Immature natural killer cell (primary cell): ENCODE measurements at regions not wholly inside any gene's neighbourhood (a gene's known extent, or its start where the extent isn't known, plus 50 kb on each side); places are given as distances from the start of the nearest gene placed in this dataset.

Experiments
- DNase-seq, 3 donors: peaks; one replicate each; pipeline ENCODE4 v3.0.0; 2022; ENCODE audit warnings: mixed read lengths in 1 of 3
- H3K27ac Mint-ChIP-seq, 6 donors: one replicate each; pipeline ENCODE4 v1.8.0; 2020; ENCODE audit warnings: mixed read lengths in 6 of 6, mild to moderate bottlenecking in 5 of 6, inconsistent platforms in 4 of 6, moderate library complexity in 3 of 6
- H3K27me3 Mint-ChIP-seq, 3 donors: one replicate each; pipeline ENCODE4 v1.8.0; 2020 to 2021; ENCODE audit warnings: low read depth in 3 of 3, mild to moderate bottlenecking in 3 of 3, mixed read lengths in 3 of 3, moderate library complexity in 3 of 3, inconsistent platforms in 1 of 3
- H3K36me3 Mint-ChIP-seq, 3 donors: one replicate each; pipeline ENCODE4 v1.8.0; 2020; ENCODE audit warnings: mixed read lengths in 3 of 3, inconsistent platforms in 2 of 3, mild to moderate bottlenecking in 2 of 3
- H3K4me1 Mint-ChIP-seq, 2 donors: one replicate each; pipeline ENCODE4 v1.8.0; 2020; ENCODE audit warnings: inconsistent platforms in 2 of 2, mild to moderate bottlenecking in 2 of 2, mixed read lengths in 2 of 2, moderate library complexity in 1 of 2
- H3K4me3 Mint-ChIP-seq, 5 donors: one replicate each; pipeline ENCODE4 v1.8.0; 2020; ENCODE audit warnings: mild to moderate bottlenecking in 5 of 5, mixed read lengths in 5 of 5, inconsistent platforms in 3 of 5, moderate library complexity in 3 of 5
- H3K9me3 Mint-ChIP-seq, 6 donors: one replicate each; pipeline ENCODE4 v1.8.0; 2020; ENCODE audit warnings: mild to moderate bottlenecking in 6 of 6, mixed read lengths in 6 of 6, inconsistent platforms in 4 of 6, moderate library complexity in 3 of 6

GRCh38 chr11:109349276-109350080 is 72.5 kb upstream of the C11orf87 start:
- DNase-seq: no peak
- no peak overlapping the region for H3K4me3 Mint-ChIP-seq
- H3K36me3 Mint-ChIP-seq: no peaks in the 10 kb centered on the region
- no peak overlapping the region for H3K27ac Mint-ChIP-seq
- H3K4me1 Mint-ChIP-seq: no peaks in the 10 kb centered on the region
- peaks cover 0 to under 1% (median 0%) of the 10 kb centered on the region in 3 donors for H3K27me3 Mint-ChIP-seq
- H3K9me3 Mint-ChIP-seq: peaks cover 0 to 10% (median 2%) of the 10 kb centered on the region in 6 donors

- H3K9me3 Mint-ChIP-seq: peaks cover 0 to 10% (median 2%) of the 10 kb centered on the region in 6 donors
- H3K27me3 Mint-ChIP-seq: no peaks in the 10 kb centered on the region
- no peaks in the 10 kb centered on the region for H3K36me3 Mint-ChIP-seq
- no peak overlapping the region for H3K27ac Mint-ChIP-seq
- H3K4me1 Mint-ChIP-seq: no peaks in the 10 kb centered on the region
- H3K4me3 Mint-ChIP-seq: no peak overlapping the region
- no peak for DNase-seq
Measured at GRCh38 chr11:109350091-109350490, 71.9 kb upstream of the C11orf87 start.

DNA sequence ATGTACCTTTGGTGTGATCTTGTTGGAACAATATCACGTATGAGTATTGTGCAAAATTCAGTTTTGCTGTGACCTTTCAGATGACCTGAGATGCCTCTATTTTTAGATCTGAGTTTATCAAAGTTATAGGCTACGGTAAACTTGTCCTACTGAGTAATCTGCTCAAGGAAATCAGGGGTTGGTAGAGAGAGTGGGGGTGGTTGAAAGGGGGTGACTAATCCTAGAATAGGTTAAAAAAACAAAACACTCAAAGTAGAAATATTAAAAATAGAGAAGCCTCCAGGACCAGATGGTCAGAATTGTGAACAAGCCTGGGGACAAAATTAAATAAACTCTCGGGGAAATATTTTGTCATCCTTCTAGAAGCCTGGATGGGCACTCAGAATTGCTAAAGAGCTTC is 59.9 kb upstream of the C11orf87 start:
- Mint-ChIP-seq H3K9me3 (peaks cover 0 to 12% (median 0%) of the 10 kb centered on the region in 6 donors), H3K4me3 (no peak overlapping the region), H3K4me1 (no peaks in the 10 kb centered on the region), H3K36me3 (no peaks in the 10 kb centered on the region), H3K27ac (no peak overlapping the region), H3K27me3 (no peaks in the 10 kb centered on the region)
- no peak for DNase-seq

DNA sequence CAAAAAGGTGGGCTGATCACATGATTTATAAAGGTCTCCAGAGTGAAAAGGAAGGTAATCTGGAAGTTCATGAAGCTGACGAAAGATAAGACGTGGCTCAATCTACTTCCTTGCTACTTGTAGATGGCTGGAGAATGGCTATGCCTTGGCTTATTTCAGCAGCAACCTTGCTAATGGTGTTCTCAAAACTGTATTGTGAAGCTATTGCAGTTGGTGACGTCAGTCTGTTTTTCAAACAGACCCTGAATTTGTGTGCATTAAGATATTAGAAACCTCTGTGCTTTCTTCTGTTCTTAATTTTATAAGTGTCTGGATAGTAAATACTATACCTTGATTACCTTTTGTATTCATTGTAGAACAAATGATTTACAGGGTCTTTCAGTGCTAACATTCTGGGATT is 58.3 kb upstream of the C11orf87 start:
- no peak overlapping the region for H3K4me3 Mint-ChIP-seq
- no peaks in the 10 kb centered on the region for H3K36me3 Mint-ChIP-seq
- no peak for DNase-seq
- H3K9me3 Mint-ChIP-seq: peaks cover 0 to 13% (median 0%) of the 10 kb centered on the region in 6 donors
- no peaks in the 10 kb centered on the region for H3K27me3 Mint-ChIP-seq
- H3K4me1 Mint-ChIP-seq: no peaks in the 10 kb centered on the region
- H3K27ac Mint-ChIP-seq: no peak overlapping the region

- no peaks in the 10 kb centered on the region for H3K27me3 Mint-ChIP-seq
Measured at GRCh38 chr11:109364851-109365250, 57.1 kb upstream of the C11orf87 start.

GRCh38 chr11:109371444-109372176 is 50.4 kb upstream of the C11orf87 start:
- DNase-seq: no peak
- peaks cover 0 to 11% (median 7%) of the 10 kb centered on the region in 6 donors for H3K9me3 Mint-ChIP-seq
- H3K27me3 Mint-ChIP-seq: no peaks in the 10 kb centered on the region
- H3K4me1 Mint-ChIP-seq: no peaks in the 10 kb centered on the region
- no peak overlapping the region for H3K27ac Mint-ChIP-seq
- H3K4me3 Mint-ChIP-seq: no peak overlapping the region
- no peaks in the 10 kb centered on the region for H3K36me3 Mint-ChIP-seq

More at GRCh38 chr11:109364851-109365250, 57.1 kb upstream of the C11orf87 start:
- no peak for DNase-seq
- H3K9me3 Mint-ChIP-seq: peaks cover 0 to 16% (median under 1%) of the 10 kb centered on the region in 6 donors
- no peak overlapping the region for H3K4me3 Mint-ChIP-seq
- no peaks in the 10 kb centered on the region for H3K36me3 Mint-ChIP-seq
- H3K27ac Mint-ChIP-seq: no peak overlapping the region
- H3K4me1 Mint-ChIP-seq: no peaks in the 10 kb centered on the region
